ENCODE measurements at regions not wholly inside any gene's neighbourhood (a gene's known extent, or its start where the extent isn't known, plus 50 kb on each side); places are given as distances from the start of the nearest gene placed in this dataset.
"Not testable (repeated sequence)": the region's sequence is repeated elsewhere in the genome, so short reads cannot be mapped to it uniquely, and the experiment has no call there.

DNA sequence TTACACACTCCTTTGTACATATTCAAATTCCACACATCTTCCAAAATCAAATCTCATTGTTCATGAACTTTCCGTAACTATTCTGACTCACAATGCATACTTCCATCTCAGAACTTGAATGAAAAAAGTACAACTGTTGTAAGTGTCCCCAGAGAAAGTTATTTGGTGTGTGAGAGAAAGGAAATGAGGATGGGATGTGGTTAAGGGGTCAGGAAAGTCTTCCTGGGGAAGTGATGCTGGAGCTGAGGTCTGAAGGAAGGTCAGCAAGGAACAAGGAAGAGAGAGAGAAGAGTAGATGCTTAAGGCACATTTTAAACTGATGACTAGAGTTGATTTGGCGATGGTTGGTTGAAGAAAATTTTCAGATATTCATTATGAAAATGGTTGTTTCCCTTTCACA is 340.0 kb upstream of the STXBP6 start:
- intact Hi-C loops (cut with micrococcal nuclease; ENCODE audit: unreplicated experiment) = no loop called here

DNA sequence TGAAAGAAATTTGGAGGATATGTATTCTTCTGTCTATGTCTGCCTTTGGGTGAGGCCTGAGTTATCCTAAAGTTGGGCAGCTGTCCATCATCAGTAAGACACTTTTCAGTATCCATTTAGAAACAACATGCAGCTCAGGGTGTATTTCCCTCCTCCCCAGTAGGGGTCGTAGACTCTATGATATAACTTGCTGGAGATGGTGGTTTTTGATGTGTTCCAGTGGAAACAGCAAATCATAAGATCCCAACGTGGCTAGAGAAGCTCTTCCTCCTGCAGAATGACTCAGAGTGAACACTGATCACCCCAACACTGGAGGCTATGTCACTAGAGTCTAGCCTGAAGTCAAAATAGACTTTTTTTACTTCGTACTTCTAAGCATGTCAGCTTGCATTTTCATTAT is 331.6 kb upstream of the STXBP6 start:
- peaks cover 2% of the 10 kb centered on the region for H3K9me3 Mint-ChIP-seq (ENCODE audit: low read depth, unreplicated experiment)
- intact Hi-C loops (cut with micrococcal nuclease; ENCODE audit: unreplicated experiment) = no loop called here
- TF ChIP-seq, protein P1, sequence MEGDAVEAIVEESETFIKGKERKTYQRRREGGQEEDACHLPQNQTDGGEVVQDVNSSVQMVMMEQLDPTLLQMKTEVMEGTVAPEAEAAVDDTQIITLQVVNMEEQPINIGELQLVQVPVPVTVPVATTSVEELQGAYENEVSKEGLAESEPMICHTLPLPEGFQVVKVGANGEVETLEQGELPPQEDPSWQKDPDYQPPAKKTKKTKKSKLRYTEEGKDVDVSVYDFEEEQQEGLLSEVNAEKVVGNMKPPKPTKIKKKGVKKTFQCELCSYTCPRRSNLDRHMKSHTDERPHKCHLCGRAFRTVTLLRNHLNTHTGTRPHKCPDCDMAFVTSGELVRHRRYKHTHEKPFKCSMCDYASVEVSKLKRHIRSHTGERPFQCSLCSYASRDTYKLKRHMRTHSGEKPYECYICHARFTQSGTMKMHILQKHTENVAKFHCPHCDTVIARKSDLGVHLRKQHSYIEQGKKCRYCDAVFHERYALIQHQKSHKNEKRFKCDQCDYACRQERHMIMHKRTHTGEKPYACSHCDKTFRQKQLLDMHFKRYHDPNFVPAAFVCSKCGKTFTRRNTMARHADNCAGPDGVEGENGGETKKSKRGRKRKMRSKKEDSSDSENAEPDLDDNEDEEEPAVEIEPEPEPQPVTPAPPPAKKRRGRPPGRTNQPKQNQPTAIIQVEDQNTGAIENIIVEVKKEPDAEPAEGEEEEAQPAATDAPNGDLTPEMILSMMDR (IDR thresholded peaks at IDR 0.05; ENCODE audit: unreplicated experiment) = peak; percentile 25
- H3K27ac Mint-ChIP-seq (ENCODE audit: unreplicated experiment) = no peak overlapping the region
- CTCF ChIA-PET = interaction anchor here (1.6 kb wide), 1 partner anchor 19 kb away, joined by 4 read pairs; no protein-coding TSS in a partner anchor
- H3K36me3 Mint-ChIP-seq (ENCODE audit: insufficient read depth, unreplicated experiment) = no peaks in the 10 kb centered on the region
- BruUV-seq (replicated peaks) = no TSS peak
- H3K27me3 Mint-ChIP-seq (ENCODE audit: unreplicated experiment) = peaks cover 13% of the 10 kb centered on the region
- H3K4me3 Mint-ChIP-seq (ENCODE audit: low read depth, unreplicated experiment) = no peak overlapping the region
- no peak for DNase-seq
- H3K4me1 Mint-ChIP-seq (ENCODE audit: low read depth, unreplicated experiment) = no peaks in the 10 kb centered on the region

More for the DNA sequence above, 340.0 kb upstream of the STXBP6 start:
- TF ChIP-seq, protein P1 (IDR thresholded peaks at IDR 0.05; ENCODE audit: unreplicated experiment) = no peak
- Mint-ChIP-seq H3K36me3 (ENCODE audit: insufficient read depth, unreplicated experiment) (no peaks in the 10 kb centered on the region), H3K27ac (ENCODE audit: unreplicated experiment) (no peak overlapping the region), H3K4me3 (ENCODE audit: low read depth, unreplicated experiment) (no peak overlapping the region), H3K27me3 (ENCODE audit: unreplicated experiment) (no peaks in the 10 kb centered on the region), H3K9me3 (ENCODE audit: low read depth, unreplicated experiment) (peaks cover 4% of the 10 kb centered on the region), H3K4me1 (ENCODE audit: low read depth, unreplicated experiment) (no peaks in the 10 kb centered on the region)
- DNase-seq = no peak
- no TSS peak for BruUV-seq (replicated peaks)
- CTCF ChIA-PET = no interaction called here

DNA sequence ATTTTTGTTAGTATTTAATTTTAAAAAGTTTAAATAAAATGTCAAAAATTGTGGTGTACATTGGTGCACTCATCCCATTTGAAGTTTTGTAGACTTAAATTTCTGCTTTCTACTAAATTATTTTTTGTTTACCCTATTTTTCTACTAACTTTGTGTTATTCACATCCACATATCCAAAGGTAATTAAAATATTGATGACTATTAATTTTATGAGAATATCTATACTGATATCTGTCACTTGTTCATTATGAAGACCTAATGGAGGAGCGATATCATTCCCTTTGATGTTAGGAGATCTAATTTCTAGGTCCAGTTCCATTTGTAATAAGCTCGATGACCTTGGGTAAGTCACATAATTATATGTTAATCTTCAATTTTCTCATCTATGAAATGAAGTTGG is 325.7 kb upstream of the STXBP6 start:
- H3K4me1 Mint-ChIP-seq (ENCODE audit: low read depth, unreplicated experiment) = no peaks in the 10 kb centered on the region
- no peak overlapping the region for H3K27ac Mint-ChIP-seq (ENCODE audit: unreplicated experiment)
- H3K27me3 Mint-ChIP-seq (ENCODE audit: unreplicated experiment) = peaks cover 13% of the 10 kb centered on the region
- intact Hi-C loops (cut with micrococcal nuclease; ENCODE audit: unreplicated experiment) = no loop called here
- no peaks in the 10 kb centered on the region for H3K36me3 Mint-ChIP-seq (ENCODE audit: insufficient read depth, unreplicated experiment)
- H3K9me3 Mint-ChIP-seq (ENCODE audit: low read depth, unreplicated experiment) = peaks cover 2% of the 10 kb centered on the region
- no peak overlapping the region for H3K4me3 Mint-ChIP-seq (ENCODE audit: low read depth, unreplicated experiment)
- TF ChIP-seq, protein P1 (IDR thresholded peaks at IDR 0.05; ENCODE audit: unreplicated experiment) = no peak
- CTCF ChIA-PET = no interaction called here
- no peak for DNase-seq
- no TSS peak for BruUV-seq (replicated peaks)

DNA sequence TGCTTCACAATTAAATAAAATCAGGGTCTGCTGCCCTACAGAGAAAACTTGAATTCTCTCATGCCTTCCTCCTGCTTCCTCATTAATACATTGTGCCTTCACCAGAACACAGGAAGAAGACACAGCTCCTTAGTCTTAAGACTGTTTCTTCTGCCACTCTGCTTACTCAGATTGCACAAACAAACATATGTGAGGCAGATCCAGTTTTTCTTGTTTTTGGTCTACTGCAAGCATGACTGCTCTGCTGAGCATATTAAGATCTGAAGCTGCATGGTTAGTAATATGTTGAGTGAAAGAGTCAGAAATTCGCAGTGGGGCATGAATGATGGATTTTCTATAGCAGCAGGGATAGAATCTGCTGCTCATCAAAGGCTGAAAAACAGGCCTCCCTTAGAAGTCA is 321.1 kb upstream of the STXBP6 start:
- intact Hi-C loops (cut with micrococcal nuclease; ENCODE audit: unreplicated experiment) = no loop called here
- BruUV-seq (replicated peaks) = no TSS peak
- H3K27ac Mint-ChIP-seq (ENCODE audit: unreplicated experiment) = no peak overlapping the region
- H3K27me3 Mint-ChIP-seq (ENCODE audit: unreplicated experiment) = no peaks in the 10 kb centered on the region
- CTCF ChIA-PET = no interaction called here
- H3K9me3 Mint-ChIP-seq (ENCODE audit: low read depth, unreplicated experiment) = peaks cover 6% of the 10 kb centered on the region
- H3K4me1 Mint-ChIP-seq (ENCODE audit: low read depth, unreplicated experiment) = no peaks in the 10 kb centered on the region
- TF ChIP-seq, protein P1 (IDR thresholded peaks at IDR 0.05; ENCODE audit: unreplicated experiment) = no peak
- H3K4me3 Mint-ChIP-seq (ENCODE audit: low read depth, unreplicated experiment) = no peak overlapping the region
- DNase-seq = no peak
- no peaks in the 10 kb centered on the region for H3K36me3 Mint-ChIP-seq (ENCODE audit: insufficient read depth, unreplicated experiment)

DNA sequence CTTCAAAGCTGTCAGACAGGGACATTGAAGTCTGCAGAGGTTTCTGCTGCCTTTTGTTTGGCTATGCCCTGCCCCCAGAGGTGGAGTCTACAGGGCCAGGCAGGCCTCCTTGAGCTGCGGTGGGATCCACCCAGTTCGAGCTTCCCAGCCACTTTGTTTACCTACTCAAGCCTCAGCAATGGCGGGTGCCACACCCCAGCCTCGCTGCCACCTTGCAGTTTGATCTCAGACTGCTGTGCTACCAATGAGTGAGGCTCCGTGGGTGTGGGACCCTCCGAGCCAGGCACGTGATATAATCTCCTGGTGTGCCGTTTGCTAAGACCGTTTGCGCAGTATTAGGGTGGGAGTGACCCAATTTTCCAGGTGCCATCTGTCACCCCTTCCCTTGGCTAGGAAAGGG is 320.1 kb upstream of the STXBP6 start:
- CTCF ChIA-PET; DNase-seq; BruUV-seq (replicated peaks); H3K4me1 Mint-ChIP-seq (ENCODE audit: low read depth, unreplicated experiment); H3K4me3 Mint-ChIP-seq (ENCODE audit: low read depth, unreplicated experiment); H3K27me3 Mint-ChIP-seq (ENCODE audit: unreplicated experiment); H3K27ac Mint-ChIP-seq (ENCODE audit: unreplicated experiment); intact Hi-C loops (cut with micrococcal nuclease; ENCODE audit: unreplicated experiment); H3K36me3 Mint-ChIP-seq (ENCODE audit: insufficient read depth, unreplicated experiment); H3K9me3 Mint-ChIP-seq (ENCODE audit: low read depth, unreplicated experiment): not testable (repeated sequence)

Measured in Calu3 (cell line).